Progenitor cell of endocrine pancreas (in vitro differentiated cells): ENCODE measurements at regions not wholly inside any gene's neighbourhood (a gene's known extent, or its start where the extent isn't known, plus 50 kb on each side); places are given as distances from the start of the nearest gene placed in this dataset.

Experiments
- DNase-seq: peaks from one replicate; pipeline ENCODE4 v3.0.0; 2021; ENCODE audit warnings: low spot score; ENCODE audit not compliant: unreplicated experiment
- H3K27ac Mint-ChIP-seq: 2 replicates; pipeline ENCODE4 v1.8.0; 2021; ENCODE audit warnings: mild to moderate bottlenecking, moderate library complexity, mixed read lengths
- H3K27me3 Mint-ChIP-seq: 2 replicates; pipeline ENCODE4 v1.8.0; 2021; ENCODE audit warnings: mixed read lengths
- H3K36me3 Mint-ChIP-seq: 2 replicates; pipeline ENCODE4 v1.8.0; 2022; ENCODE audit warnings: mixed read lengths; ENCODE audit not compliant: insufficient read depth
- H3K4me1 Mint-ChIP-seq: 2 replicates; pipeline ENCODE4 v1.8.0; 2021; ENCODE audit warnings: low read depth, mixed read lengths
- H3K4me3 Mint-ChIP-seq: 2 replicates; pipeline ENCODE4 v1.8.0; 2021; ENCODE audit warnings: low read depth, mild to moderate bottlenecking, moderate library complexity, mixed read lengths
- H3K9me3 Mint-ChIP-seq: 2 replicates; pipeline ENCODE4 v1.8.0; 2021; ENCODE audit warnings: low read depth, mixed read lengths
- TF ChIP-seq, protein P1 (sequence below): fragments of 200-600 bp; sonication (generic); IDR thresholded peaks from one replicate; pipeline ENCODE4 v1.5.0; 2021; ENCODE audit warnings: antibody characterized with exemption, mild to moderate bottlenecking; ENCODE audit not compliant: unreplicated experiment

DNA sequence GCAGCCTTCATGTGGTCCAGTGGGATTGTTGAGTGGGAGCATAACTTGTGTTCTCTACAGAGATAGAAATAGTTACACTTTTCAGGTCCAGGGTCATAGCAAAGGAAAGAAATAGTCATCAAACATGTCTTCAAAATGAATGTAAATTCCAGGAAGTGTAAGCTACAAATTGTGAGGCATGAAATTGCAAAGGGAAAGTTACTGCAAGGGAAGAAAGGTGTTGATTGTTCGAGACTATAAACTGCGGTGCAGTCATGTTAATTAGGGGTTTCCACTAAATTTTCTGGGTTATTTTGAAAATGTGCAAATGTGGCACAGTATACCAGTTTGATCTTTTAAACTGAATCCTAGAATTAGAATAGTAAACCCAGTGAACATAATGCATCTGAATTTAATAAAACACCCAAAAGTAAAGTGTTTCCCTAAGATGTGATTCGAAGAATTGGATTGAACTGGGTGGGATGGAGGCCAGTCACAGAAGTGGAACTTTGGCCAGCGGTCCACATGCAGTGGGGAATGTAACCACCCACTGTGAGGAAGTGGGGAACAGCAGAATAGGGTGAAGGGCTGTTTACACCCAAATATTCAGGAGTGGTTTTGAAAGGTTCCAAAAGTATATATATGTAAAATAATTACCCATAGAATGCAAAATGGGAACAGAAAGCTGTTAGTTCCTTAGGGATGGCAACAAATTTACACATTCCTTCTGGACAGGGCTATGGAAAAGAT, 126.5 kb upstream of the CCDC68 start:
- H3K27me3 Mint-ChIP-seq, result peaks cover 6% of the 10 kb centered on the region
- no peak overlapping the region for H3K4me3 Mint-ChIP-seq
- H3K27ac Mint-ChIP-seq, result no peak overlapping the region
- no peaks in the 10 kb centered on the region for H3K4me1 Mint-ChIP-seq
- DNase-seq, result no peak
- no peaks in the 10 kb centered on the region for H3K36me3 Mint-ChIP-seq
- TF ChIP-seq, protein P1, sequence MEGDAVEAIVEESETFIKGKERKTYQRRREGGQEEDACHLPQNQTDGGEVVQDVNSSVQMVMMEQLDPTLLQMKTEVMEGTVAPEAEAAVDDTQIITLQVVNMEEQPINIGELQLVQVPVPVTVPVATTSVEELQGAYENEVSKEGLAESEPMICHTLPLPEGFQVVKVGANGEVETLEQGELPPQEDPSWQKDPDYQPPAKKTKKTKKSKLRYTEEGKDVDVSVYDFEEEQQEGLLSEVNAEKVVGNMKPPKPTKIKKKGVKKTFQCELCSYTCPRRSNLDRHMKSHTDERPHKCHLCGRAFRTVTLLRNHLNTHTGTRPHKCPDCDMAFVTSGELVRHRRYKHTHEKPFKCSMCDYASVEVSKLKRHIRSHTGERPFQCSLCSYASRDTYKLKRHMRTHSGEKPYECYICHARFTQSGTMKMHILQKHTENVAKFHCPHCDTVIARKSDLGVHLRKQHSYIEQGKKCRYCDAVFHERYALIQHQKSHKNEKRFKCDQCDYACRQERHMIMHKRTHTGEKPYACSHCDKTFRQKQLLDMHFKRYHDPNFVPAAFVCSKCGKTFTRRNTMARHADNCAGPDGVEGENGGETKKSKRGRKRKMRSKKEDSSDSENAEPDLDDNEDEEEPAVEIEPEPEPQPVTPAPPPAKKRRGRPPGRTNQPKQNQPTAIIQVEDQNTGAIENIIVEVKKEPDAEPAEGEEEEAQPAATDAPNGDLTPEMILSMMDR, result no peak
- H3K9me3 Mint-ChIP-seq, result no peaks in the 10 kb centered on the region

DNA sequence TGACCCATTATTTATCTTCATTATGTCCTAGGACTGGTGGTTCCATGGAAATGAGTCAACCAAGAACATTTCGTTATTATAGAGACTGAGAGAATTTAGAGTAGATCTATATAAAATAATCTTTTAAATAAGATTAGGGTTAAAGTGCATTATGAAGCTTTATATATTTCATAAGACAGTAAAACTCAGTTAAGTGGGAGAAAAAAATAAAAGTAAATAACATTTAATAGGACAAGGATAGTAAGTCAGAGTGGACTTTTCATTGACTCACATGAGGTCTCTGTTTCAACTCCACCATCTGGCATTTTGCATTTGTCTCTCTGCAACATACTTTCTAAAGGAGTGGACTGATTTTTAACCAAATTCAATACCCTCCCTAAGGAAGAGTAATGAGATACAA, 125.3 kb upstream of the CCDC68 start:
- no peaks in the 10 kb centered on the region for H3K4me1 Mint-ChIP-seq
- H3K4me3 Mint-ChIP-seq, result no peak overlapping the region
- H3K9me3 Mint-ChIP-seq, result no peaks in the 10 kb centered on the region
- H3K27me3 Mint-ChIP-seq, result peaks cover 13% of the 10 kb centered on the region
- no peak overlapping the region for H3K27ac Mint-ChIP-seq
- no peaks in the 10 kb centered on the region for H3K36me3 Mint-ChIP-seq
- DNase-seq, result no peak
- TF ChIP-seq, protein P1, result no peak

DNA sequence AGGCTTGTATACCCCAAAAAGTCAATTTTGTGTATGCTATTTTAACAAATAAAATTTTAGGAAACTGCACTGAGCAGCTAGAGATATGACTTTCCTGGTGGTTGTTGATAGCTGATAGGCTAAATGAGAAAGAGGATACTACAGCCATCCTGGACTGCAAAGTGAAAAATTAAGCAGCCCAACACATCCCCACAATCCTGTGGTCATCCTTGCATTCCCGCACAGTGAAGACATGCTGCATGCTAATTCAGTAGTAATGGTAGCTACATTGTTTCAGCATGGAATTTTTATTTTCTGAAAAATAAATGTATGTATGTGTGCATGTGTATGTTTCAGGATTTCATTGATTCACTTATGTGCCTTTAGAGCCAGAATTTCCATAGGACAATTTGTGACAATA, 124.2 kb upstream of the CCDC68 start:
- DNase-seq, result no peak
- Mint-ChIP-seq H3K4me1 (no peaks in the 10 kb centered on the region), H3K4me3 (no peak overlapping the region), H3K27ac (no peak overlapping the region), H3K9me3 (no peaks in the 10 kb centered on the region), H3K36me3 (no peaks in the 10 kb centered on the region), H3K27me3 (peaks cover 17% of the 10 kb centered on the region)
- TF ChIP-seq, protein P1, result no peak

DNA sequence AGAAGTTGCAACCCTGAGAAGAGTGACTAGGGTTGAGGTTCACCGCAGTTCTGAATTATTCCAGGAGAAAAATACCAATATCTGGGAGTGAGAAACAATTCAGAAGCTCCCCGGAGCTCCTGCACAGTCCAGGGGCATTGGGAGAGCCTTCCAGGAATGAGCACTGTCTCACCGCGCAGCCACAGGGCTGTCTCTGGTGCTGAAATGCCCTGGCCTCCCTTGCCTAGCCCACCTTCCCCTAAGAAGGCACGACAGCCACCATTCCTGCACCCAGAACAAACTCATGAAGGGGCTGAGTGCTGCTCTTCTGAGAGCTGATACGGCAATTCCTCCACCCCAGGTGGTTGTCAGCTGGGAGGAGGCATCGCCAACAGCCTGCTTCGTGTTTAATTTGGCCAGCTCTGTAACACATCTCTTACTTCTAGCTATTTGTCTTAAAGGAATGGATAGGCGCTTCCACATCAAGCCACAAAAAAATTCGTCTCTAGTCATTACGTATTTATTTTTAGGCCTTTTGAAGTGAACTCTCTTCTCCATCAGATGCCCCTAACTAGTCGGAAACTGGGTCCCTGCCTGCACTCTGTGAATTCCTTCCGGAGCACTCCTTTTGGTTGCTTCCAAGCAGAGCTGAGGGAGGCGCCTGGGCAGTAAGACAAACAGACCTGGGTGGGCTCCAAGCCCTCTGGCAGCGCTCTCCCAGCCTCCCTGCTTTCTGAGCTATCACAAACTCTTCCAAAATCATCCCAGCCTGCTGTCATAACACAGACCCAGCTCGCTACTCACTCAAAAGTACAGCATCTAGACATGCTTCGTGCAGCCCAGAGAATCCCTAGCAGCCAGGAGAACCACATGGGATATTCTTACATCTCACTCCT, 120.5 kb upstream of the CCDC68 start:
- Mint-ChIP-seq H3K27me3 (peaks cover 11% of the 10 kb centered on the region), H3K36me3 (no peaks in the 10 kb centered on the region), H3K9me3 (no peaks in the 10 kb centered on the region), H3K4me3 (no peak overlapping the region), H3K4me1 (peaks cover 2% of the 10 kb centered on the region), H3K27ac (no peak overlapping the region)
- DNase-seq, result no peak
- TF ChIP-seq, protein P1, result no peak

DNA sequence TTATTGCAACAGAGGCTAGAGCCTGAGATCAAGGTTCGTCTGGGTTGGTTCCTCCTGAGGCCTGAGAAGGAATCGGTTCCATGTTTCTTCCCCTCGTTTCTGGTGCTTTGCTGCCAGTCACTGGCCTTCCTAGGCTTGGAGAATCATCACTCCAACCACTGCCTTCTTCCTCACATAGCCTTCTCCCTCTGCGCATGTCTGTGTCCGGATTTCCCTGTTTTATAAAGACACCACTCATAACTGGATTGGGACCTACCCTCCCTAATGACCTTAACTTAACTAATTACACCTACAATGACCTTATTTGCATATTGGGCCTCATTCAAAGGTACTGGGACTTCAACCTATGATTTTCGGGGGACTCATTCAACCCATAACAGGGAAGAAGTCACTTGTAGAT, 119.8 kb upstream of the CCDC68 start:
- Mint-ChIP-seq H3K27me3 (peaks cover 11% of the 10 kb centered on the region), H3K27ac (no peak overlapping the region), H3K9me3 (no peaks in the 10 kb centered on the region), H3K36me3 (no peaks in the 10 kb centered on the region), H3K4me1 (peaks cover 2% of the 10 kb centered on the region), H3K4me3 (no peak overlapping the region)
- DNase-seq, result no peak
- TF ChIP-seq, protein P1, result no peak
